Fibroblast of lung (primary cell): ENCODE measurements at regions not wholly inside any gene's neighbourhood (a gene's known extent, or its start where the extent isn't known, plus 50 kb on each side); places are given as distances from the start of the nearest gene placed in this dataset.

Source experiments
- DNase-seq, 2 donors: peaks; one replicate each; pipeline versions ENCODE4 v3.0.0 to v3.0.0-alpha.2; 2010; ENCODE audit warnings: low read depth in 2 of 2
- H2AFZ ChIP-seq: 2 replicates; pipeline ENCODE4 v1.5.1; 2012; ENCODE audit warnings: low read length, control low read depth, inconsistent platforms
- H3K27ac ChIP-seq: 2 replicates; pipeline ENCODE4 v1.5.1; 2011; ENCODE audit warnings: low read length, control low read depth; ENCODE audit not compliant: insufficient read depth
- H3K27me3 ChIP-seq: 2 replicates; pipeline ENCODE4 v1.5.1; 2011; ENCODE audit warnings: mild to moderate bottlenecking, low read length; ENCODE audit not compliant: control insufficient read depth, insufficient read depth
- H3K36me3 ChIP-seq: 2 replicates; pipeline ENCODE4 v1.5.1; 2011; ENCODE audit warnings: low read length; ENCODE audit not compliant: control insufficient read depth, insufficient read depth
- H3K4me1 ChIP-seq: 2 replicates; pipeline ENCODE4 v1.5.1; 2011; ENCODE audit warnings: low read length; ENCODE audit not compliant: control insufficient read depth, insufficient read depth; ENCODE audit errors: extremely low read depth
- H3K4me2 ChIP-seq: 2 replicates; pipeline ENCODE4 v1.5.1; 2011; ENCODE audit warnings: low read length, control low read depth; ENCODE audit not compliant: insufficient read depth; ENCODE audit errors: extremely low read depth
- H3K4me3 ChIP-seq, 4 experiments: fragments of 200-600 bp in 1 of 4; sonication (generic) in 1 of 4; replicated peaks in 1 of 4; 2 replicates each; pipeline ENCODE4 v1.5.1; 2011 to 2016; ENCODE audit warnings: low read length in 4 of 4, low read depth in 3 of 4, mild to moderate bottlenecking in 3 of 4, control low read depth in 2 of 4, inconsistent platforms in 1 of 4, mixed read lengths in 1 of 4; ENCODE audit not compliant: insufficient read depth in 1 of 4; ENCODE audit errors: control extremely low read depth in 1 of 4
- H3K79me2 ChIP-seq: 2 replicates; pipeline ENCODE4 v1.5.1; 2012; ENCODE audit warnings: mild to moderate bottlenecking, low read length, inconsistent platforms; ENCODE audit not compliant: control insufficient read depth, insufficient read depth
- H3K9ac ChIP-seq: 2 replicates; pipeline ENCODE4 v1.5.1; 2011; ENCODE audit warnings: mild to moderate bottlenecking, low read length, control low read depth; ENCODE audit not compliant: insufficient read depth
- H3K9me3 ChIP-seq: 2 replicates; pipeline ENCODE4 v1.5.1; 2012; ENCODE audit warnings: low read depth, low read length; ENCODE audit not compliant: control insufficient read depth, insufficient read depth
- H4K20me1 ChIP-seq: 2 replicates; pipeline ENCODE4 v1.5.1; 2011; ENCODE audit warnings: low read length; ENCODE audit not compliant: control insufficient read depth, insufficient read depth; ENCODE audit errors: extremely low read depth
- EZH2 ChIP-seq: IDR thresholded peaks from 2 replicates; pipeline ENCODE4 v1.5.1; 2012; ENCODE audit warnings: low read length, control low read depth, mild to moderate bottlenecking; ENCODE audit errors: missing control alignments
- TF ChIP-seq, protein P1 (sequence below), 2 donors: IDR thresholded peaks in 1 of 2; conservative IDR thresholded peaks in 1 of 2; 1 replicate in 1 of 2; 2 replicates in 1 of 2; pipeline ENCODE4 v1.5.1; 2011 to 2012; ENCODE audit warnings: low read length in 2 of 2, control low read depth in 1 of 2, inconsistent platforms in 1 of 2, low read depth in 1 of 2, mild to moderate bottlenecking in 1 of 2

DNA sequence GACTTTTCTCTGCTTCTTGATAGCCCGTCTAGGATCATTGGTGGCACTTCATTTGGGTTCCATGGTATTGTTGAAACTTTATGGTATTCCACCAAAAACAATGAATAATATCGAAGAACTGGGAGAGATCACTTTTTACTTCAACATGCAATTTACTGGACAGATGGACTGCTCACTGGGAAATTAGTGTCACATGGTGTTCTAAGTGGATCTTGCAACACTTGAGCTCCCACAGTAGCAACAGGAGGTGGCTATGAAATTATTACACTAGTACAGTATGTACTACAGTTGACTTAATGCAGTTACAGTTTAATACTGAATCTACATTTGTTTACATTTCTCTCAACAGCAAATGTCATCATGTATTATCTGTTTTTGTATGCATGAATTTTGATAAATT is 997.3 kb downstream of the REEP3 start:
- Histone ChIP-seq H3K79me2 (no peaks in the 10 kb centered on the region), H3K27ac (no peak overlapping the region), H3K9me3 (no peaks in the 10 kb centered on the region), H3K9ac (no peak overlapping the region), H3K4me2 (no peak overlapping the region), H3K27me3 (no peaks in the 10 kb centered on the region), H4K20me1 (no peaks in the 10 kb centered on the region), H3K4me3 (no peak overlapping the region), H3K4me1 (no peaks in the 10 kb centered on the region), H3K36me3 (no peaks in the 10 kb centered on the region), H2AFZ (no peak overlapping the region)
- DNase-seq = no peak
- no peak for TF ChIP-seq EZH2
- TF ChIP-seq, protein P1, sequence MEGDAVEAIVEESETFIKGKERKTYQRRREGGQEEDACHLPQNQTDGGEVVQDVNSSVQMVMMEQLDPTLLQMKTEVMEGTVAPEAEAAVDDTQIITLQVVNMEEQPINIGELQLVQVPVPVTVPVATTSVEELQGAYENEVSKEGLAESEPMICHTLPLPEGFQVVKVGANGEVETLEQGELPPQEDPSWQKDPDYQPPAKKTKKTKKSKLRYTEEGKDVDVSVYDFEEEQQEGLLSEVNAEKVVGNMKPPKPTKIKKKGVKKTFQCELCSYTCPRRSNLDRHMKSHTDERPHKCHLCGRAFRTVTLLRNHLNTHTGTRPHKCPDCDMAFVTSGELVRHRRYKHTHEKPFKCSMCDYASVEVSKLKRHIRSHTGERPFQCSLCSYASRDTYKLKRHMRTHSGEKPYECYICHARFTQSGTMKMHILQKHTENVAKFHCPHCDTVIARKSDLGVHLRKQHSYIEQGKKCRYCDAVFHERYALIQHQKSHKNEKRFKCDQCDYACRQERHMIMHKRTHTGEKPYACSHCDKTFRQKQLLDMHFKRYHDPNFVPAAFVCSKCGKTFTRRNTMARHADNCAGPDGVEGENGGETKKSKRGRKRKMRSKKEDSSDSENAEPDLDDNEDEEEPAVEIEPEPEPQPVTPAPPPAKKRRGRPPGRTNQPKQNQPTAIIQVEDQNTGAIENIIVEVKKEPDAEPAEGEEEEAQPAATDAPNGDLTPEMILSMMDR (conservative IDR thresholded peaks at IDR 0.05 in 1 of 2, IDR thresholded peaks at IDR 0.05 in 1 of 2; ENCODE audit: low read depth in 1 of 2, low read length in 2 of 2) = no peak

DNA sequence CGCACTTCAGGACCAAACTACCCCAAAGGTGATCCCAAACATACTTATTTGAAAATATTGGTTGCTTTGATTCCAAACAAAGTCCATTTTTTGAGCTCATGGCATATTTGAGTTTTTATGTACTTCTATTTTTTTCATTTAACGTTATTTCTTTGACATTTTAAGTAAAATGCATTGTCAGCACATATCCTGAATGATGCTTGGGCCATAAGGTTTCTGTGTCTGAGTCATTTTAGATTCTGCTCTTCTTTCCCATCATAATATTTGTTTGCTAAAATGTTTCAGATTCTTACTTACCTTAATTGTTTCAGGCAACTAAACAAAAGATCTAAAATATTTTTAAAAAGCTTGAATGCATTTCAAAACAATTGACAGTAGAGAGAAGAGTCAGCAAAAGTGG is 998.2 kb downstream of the REEP3 start:
- Histone ChIP-seq H3K4me1 (no peaks in the 10 kb centered on the region), H3K36me3 (no peaks in the 10 kb centered on the region), H2AFZ (no peak overlapping the region), H3K27me3 (no peaks in the 10 kb centered on the region), H3K9ac (no peak overlapping the region), H3K9me3 (no peaks in the 10 kb centered on the region), H3K4me3 (no peak overlapping the region), H3K79me2 (no peaks in the 10 kb centered on the region), H3K4me2 (no peak overlapping the region), H4K20me1 (no peaks in the 10 kb centered on the region), H3K27ac (no peak overlapping the region)
- TF ChIP-seq EZH2 = no peak
- TF ChIP-seq, protein P1 (conservative IDR thresholded peaks at IDR 0.05 in 1 of 2, IDR thresholded peaks at IDR 0.05 in 1 of 2; ENCODE audit: low read depth in 1 of 2, low read length in 2 of 2) = no peak
- no peak for DNase-seq

DNA sequence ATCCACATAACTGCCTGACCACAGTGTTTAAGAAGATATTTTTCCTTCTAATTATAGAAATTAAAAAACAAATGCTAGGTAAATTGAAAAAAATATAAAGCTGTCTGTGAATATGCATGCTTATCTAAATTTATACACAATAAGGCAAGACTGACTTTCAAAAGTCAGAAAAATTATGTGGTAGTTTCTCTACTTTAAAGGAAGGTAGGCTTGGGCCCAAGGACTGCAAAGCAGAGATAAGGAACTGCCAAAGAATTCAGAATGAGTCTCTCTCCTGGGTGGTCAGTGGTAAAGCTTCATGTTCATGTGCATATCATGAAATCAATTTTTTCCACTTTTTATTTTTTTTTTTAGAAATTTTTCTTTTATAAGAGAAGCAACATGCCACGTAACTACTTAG is 998.6 kb downstream of the REEP3 start:
- Histone ChIP-seq H4K20me1 (no peaks in the 10 kb centered on the region), H2AFZ (no peak overlapping the region), H3K9ac (no peak overlapping the region), H3K4me3 (no peak overlapping the region), H3K27ac (no peak overlapping the region), H3K4me1 (no peaks in the 10 kb centered on the region), H3K79me2 (no peaks in the 10 kb centered on the region), H3K4me2 (no peak overlapping the region), H3K27me3 (no peaks in the 10 kb centered on the region), H3K9me3 (no peaks in the 10 kb centered on the region), H3K36me3 (no peaks in the 10 kb centered on the region)
- no peak for DNase-seq
- TF ChIP-seq, protein P1 (conservative IDR thresholded peaks at IDR 0.05 in 1 of 2, IDR thresholded peaks at IDR 0.05 in 1 of 2; ENCODE audit: low read depth in 1 of 2, low read length in 2 of 2) = no peak
- no peak for TF ChIP-seq EZH2
